ENCODE measurements at regions not wholly inside any gene's neighbourhood (a gene's known extent, or its start where the extent isn't known, plus 50 kb on each side); places are given as distances from the start of the nearest gene placed in this dataset.
"Not testable (repeated sequence)": the region's sequence is repeated elsewhere in the genome, so short reads cannot be mapped to it uniquely, and the experiment has no call there.

DNA sequence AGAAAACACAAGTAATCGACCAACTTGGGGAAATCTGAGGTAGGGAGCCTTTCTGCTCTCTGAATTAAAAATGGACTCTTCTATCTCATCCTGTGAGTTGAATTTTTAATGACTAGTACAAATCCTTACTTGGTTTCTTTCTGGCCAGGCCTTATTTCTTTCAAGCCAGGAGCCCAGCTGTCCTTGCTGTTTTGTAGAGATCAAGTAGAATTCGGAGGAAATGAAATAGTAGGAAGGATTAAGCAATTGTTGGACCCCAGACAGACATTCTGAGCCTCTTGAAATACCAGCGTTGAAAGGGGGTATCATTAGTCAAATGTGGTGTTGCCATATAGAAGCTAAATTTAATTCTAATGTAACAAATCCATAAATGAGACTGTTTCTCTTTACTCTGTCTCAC lies 53.7 kb upstream of the SMIM15 start:
- no peak for DNase-seq

DNA sequence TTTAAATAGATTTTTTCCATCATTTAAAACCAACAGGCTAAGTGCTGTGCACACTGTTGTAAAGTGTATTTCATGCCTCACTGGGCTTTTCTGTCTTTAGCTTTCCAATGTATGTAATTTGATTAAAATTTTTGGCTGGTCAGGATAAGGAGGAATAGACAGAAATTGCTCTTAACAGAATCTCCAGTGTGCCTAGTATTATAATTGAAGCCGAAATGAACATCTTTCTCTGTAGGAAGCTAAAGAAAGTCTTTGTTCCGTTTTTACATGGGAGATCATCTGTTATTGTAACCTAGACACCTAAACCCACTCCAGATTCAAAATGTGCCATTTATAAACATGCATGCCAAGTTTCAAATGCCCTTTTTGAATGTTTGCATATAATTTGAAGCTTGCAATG lies 54.5 kb upstream of the SMIM15 start:
- no peak for DNase-seq

DNA sequence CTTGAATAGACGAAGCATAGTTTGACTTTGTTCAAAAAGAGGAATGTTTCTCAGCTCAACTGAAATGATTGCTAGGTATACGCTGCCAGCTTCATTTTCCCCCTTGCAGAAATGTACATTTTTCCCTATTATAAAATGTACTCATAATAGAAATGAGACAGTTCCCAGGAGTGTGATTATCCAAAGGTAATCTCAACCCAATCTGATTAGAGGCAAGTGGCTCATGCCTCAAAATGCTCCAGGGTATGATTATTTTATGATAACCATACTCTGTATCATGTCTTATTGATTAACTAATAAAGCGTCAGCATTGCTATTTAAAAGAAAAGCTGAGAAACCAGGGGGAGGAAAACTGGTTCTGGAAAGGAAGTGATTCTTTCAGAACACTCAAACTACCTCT lies 54.9 kb upstream of the SMIM15 start:
- DNase-seq = no peak

- DNase-seq = no peak
These were observed 66.0 kb upstream of the SMIM15 start for GRCh38 chr5:61228229-61228628.

DNA sequence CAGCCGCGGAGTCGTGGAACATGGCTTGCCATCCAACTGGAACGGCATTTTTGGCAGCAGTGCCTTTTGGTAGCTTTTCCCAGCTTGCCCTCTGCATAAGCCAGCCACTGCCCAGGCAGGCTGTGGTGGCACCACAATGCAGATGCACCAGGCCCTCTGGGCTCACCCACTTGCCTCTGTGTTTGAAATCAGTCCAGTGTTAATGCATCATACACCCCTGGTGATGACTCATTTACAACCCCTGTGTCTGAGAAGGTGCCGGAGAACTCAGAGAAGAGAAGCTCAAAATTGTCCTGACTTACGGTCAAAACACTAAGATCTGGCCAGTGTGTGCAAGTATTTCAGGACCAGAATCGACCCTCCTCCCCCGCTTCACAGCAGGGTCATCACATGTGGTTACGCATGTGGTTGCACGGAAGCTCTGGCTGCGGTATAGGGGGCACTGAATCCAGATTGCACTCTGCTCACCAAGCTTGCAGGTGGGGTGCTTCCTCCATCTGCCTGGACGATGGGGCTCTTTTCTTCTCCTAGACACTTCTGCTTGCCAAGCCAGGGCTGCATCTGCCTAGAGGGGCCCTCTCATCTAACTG lies 66.5 kb upstream of the SMIM15 start:
- DNase-seq = no peak

GRCh38 chr5:61229416-61229815 lies 67.1 kb upstream of the SMIM15 start:
- no peak for DNase-seq

GRCh38 chr5:61230492-61230891 lies 68.2 kb upstream of the SMIM15 start:
- DNase-seq = no peak

DNA sequence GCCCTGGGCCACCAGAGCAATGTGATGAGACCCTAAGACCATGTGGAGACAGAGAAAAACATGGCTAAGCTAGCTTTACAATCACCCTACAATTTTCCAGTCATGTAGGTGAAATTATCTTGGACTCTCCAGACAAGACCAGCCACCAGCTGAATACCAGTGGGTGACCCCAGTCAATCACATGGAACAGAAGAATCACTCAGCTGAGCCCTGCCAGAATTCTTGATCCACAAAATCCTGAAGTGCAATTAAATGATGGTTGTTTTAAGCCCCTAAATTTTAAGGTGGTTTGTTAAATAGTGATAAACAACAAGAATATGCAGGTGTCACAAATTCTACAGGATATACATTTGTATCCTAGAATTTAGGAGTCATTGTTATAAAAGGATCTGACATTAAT lies 69.5 kb upstream of the SMIM15 start:
- DNase-seq = no peak

- DNase-seq = no peak
These were observed 70.3 kb upstream of the SMIM15 start for GRCh38 chr5:61232490-61233050.

DNA sequence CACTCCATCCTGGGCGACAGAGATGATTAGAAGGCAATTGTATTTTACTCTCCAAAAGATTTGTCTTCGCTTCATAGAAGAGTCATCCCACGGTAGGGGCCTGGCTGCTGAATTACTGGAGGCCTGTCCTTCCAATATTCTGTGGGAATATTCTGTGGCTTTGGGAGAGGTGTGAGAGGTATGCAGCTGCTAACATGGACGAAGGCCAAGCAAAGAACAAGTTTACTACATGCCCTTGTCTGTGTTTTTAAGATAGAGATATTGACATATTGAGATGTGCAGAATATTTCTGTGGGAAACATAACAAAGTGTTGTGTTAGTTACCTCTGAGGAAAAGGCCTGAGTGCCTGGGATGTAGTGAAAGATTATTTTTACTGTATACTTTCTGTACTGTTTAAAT lies 71.8 kb upstream of the SMIM15 start:
- DNase-seq = no peak

DNA sequence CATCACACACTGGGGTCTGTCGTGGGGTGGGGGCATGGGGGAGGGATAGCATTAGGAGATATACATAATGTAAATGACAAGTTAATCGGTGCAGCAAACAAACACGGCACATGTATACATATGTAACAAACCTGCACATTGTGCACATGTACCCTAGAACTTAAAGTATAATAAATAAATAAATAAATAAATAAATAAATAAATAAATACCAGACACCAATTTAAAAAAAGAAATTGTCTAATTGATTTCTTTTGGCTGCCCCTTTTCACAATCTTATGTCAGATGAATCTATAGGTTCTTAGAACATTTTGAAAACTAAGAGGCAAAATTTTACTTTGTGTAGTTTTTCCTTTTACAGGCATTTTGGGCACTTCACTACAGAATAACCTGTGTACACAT lies 74.4 kb upstream of the SMIM15 start:
- DNase-seq = not testable (repeated sequence)

- no peak for DNase-seq
These were observed 83.2 kb upstream of the SMIM15 start for GRCh38 chr5:61245486-61245885.

GRCh38 chr5:61245936-61246335 lies 83.7 kb upstream of the SMIM15 start:
- DNase-seq = no peak

- DNase-seq = no peak
These were observed 84.6 kb upstream of the SMIM15 start for GRCh38 chr5:61246768-61247307.

GRCh38 chr5:61251874-61252642 lies 80.0 kb upstream of the ZSWIM6 start:
- no peak for DNase-seq

DNA sequence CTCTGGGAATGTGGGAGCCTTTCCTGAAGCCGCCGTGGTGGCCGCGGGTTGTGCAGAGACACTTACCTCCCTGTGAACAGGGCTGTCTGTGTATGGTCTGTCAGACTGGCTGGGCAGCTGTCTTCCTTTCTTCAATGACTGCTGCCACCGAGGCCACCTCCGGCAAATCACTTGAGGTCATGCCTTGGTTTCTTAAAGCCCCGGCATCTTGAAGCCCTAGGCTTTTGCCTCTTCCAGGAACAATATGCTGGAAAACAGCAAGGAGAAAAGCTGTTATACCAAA lies 79.5 kb upstream of the ZSWIM6 start:
- no peak for DNase-seq

DNA sequence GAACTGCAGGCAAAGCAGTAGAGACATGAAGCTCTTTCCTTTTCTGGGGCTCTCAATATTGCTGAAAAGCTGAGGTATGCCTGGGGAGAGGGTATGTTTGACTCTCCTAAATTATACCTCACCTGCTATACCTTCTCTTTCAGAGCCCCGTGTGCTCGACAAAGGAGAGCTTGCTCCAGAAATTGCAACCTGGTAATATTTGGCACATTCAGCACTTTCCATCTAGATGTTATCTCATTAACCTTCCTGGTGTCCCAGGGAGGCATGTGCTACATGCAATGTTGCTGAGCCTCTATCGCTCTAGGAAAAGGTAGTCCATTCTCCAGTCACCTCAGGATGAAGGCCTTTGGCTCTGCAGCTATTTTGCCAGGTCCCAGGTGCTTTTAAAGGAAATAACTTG lies 78.5 kb upstream of the ZSWIM6 start:
- no peak for DNase-seq

DNA sequence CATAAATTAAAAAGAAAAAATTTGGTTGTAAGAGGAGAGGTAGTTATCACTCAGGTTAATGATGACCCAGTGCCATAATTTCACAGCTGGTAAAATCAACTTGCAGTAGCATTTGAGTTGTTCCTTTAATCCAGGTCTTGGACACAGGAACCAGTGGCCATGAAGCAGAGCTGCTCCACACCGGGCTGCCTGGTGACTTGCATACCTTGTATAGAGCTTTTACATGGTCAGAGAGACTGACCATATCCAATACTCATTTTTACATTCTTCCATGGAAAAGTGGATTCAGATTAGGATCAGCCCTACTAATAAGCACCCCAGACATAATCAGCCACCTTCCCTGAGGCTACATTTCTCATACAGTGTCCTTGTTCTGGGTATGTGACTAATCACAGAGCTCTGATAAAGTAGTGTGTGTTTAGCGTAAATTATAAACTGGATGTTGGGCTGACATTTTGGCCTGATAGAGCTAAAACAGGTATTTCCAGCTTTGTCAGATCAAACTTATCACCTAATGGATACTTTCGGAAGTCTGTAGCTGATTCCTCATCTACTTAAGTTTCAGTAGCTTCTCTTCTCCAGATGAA lies 77.0 kb upstream of the ZSWIM6 start:
- DNase-seq = no peak

GRCh38 chr5:61256474-61256873 lies 75.6 kb upstream of the ZSWIM6 start:
- no peak for DNase-seq

DNA sequence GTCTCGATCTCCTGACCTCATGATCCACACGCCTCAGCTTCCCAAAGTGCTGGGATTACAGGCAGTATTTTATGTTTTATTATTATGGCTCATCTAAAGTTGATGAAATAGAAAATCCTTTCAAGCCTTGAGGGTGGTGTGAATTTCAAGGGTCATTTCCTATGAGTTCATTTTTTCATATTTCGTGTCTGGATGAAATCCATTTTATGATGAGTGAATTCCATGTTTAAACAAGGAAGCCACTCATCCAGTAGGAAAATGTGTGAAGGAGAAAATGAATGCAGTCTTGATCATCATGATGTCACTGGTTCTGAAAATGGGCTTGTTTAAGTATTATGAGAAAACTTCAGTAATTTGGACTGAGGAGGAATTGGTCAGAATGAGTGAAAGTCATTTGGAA lies 74.6 kb upstream of the ZSWIM6 start:
- DNase-seq = no peak

- DNase-seq = no peak
These were observed 70.9 kb upstream of the ZSWIM6 start for GRCh38 chr5:61261136-61261535.

- DNase-seq = no peak
These were observed 70.0 kb upstream of the ZSWIM6 start for GRCh38 chr5:61262080-61262479.

GRCh38 chr5:61263072-61263471 lies 69.0 kb upstream of the ZSWIM6 start:
- no peak for DNase-seq

GRCh38 chr5:61263561-61264272 lies 68.3 kb upstream of the ZSWIM6 start:
- no peak for DNase-seq

Measured in CD4-positive, alpha-beta T cell treated with Interleukin-17A for 1 hour (primary cell).